ENCODE measurements at regions not wholly inside any gene's neighbourhood (a gene's known extent, or its start where the extent isn't known, plus 50 kb on each side); places are given as distances from the start of the nearest gene placed in this dataset.

- CTCF ChIA-PET, result interaction anchor here (1.1 kb wide), 1 partner anchor 44 kb away, joined by 4 read pairs; no protein-coding TSS in a partner anchor
These were observed 147.8 kb upstream of the PAQR3 start for GRCh38 chr4:79087071-79087470.

GRCh38 chr4:79083406-79084010, 144.3 kb upstream of the PAQR3 start:
- Histone ChIP-seq H3K4me3 (ENCODE audit: low read depth, low read length) (no peak overlapping the region), H3K9me3 (ENCODE audit: control insufficient read depth, insufficient read depth, low read length) (no peaks in the 10 kb centered on the region), H3K27ac (ENCODE audit: low read depth, low read length) (no peak overlapping the region), H3K27me3 (ENCODE audit: control insufficient read depth, insufficient read depth, low read length) (no peaks in the 10 kb centered on the region)
- POLR2A ChIA-PET, result no interaction called here
- TF ChIP-seq CTCF (IDR thresholded peaks at IDR 0.05; ENCODE audit: low read depth, low read length), result no peak
- CTCF ChIA-PET, result no interaction called here
- DNase-seq (ENCODE audit: low read depth, low spot score), result no peak

More at GRCh38 chr4:79087071-79087470, 147.8 kb upstream of the PAQR3 start:
- DNase-seq (ENCODE audit: low read depth, low spot score), result no peak
- no peak overlapping the region for H3K27ac ChIP-seq (ENCODE audit: low read depth, low read length)
- TF ChIP-seq CTCF (IDR thresholded peaks at IDR 0.05; ENCODE audit: low read depth, low read length), result no peak
- POLR2A ChIA-PET, result no interaction called here
- H3K4me3 ChIP-seq (ENCODE audit: low read depth, low read length), result no peak overlapping the region
- no peaks in the 10 kb centered on the region for H3K27me3 ChIP-seq (ENCODE audit: control insufficient read depth, insufficient read depth, low read length)
- no peaks in the 10 kb centered on the region for H3K9me3 ChIP-seq (ENCODE audit: control insufficient read depth, insufficient read depth, low read length)

GRCh38 chr4:79082997-79083396, 143.8 kb upstream of the PAQR3 start:
- ChIA-PET CTCF (no interaction called here), POLR2A (no interaction called here)

GRCh38 chr4:79081973-79082372, 142.7 kb upstream of the PAQR3 start:
- Histone ChIP-seq H3K4me3 (ENCODE audit: low read depth, low read length) (no peak overlapping the region), H3K27ac (ENCODE audit: low read depth, low read length) (no peak overlapping the region), H3K27me3 (ENCODE audit: control insufficient read depth, insufficient read depth, low read length) (no peaks in the 10 kb centered on the region), H3K9me3 (ENCODE audit: control insufficient read depth, insufficient read depth, low read length) (no peaks in the 10 kb centered on the region)
- CTCF ChIA-PET, result no interaction called here
- TF ChIP-seq CTCF (IDR thresholded peaks at IDR 0.05; ENCODE audit: low read depth, low read length), result no peak
- no peak for DNase-seq (ENCODE audit: low read depth, low spot score)
- POLR2A ChIA-PET, result no interaction called here

More at GRCh38 chr4:79082997-79083396, 143.8 kb upstream of the PAQR3 start:
- Histone ChIP-seq H3K9me3 (ENCODE audit: control insufficient read depth, insufficient read depth, low read length) (no peaks in the 10 kb centered on the region), H3K4me3 (ENCODE audit: low read depth, low read length) (no peak overlapping the region), H3K27ac (ENCODE audit: low read depth, low read length) (no peak overlapping the region), H3K27me3 (ENCODE audit: control insufficient read depth, insufficient read depth, low read length) (no peaks in the 10 kb centered on the region)
- no peak for DNase-seq (ENCODE audit: low read depth, low spot score)
- TF ChIP-seq CTCF (IDR thresholded peaks at IDR 0.05; ENCODE audit: low read depth, low read length), result no peak

GRCh38 chr4:79078339-79078738, 139.1 kb upstream of the PAQR3 start:
- Histone ChIP-seq H3K4me3 (ENCODE audit: low read depth, low read length) (no peak overlapping the region), H3K27me3 (ENCODE audit: control insufficient read depth, insufficient read depth, low read length) (no peaks in the 10 kb centered on the region), H3K9me3 (ENCODE audit: control insufficient read depth, insufficient read depth, low read length) (no peaks in the 10 kb centered on the region), H3K27ac (ENCODE audit: low read depth, low read length) (no peak overlapping the region)
- ChIA-PET POLR2A (no interaction called here), CTCF (no interaction called here)
- no peak for DNase-seq (ENCODE audit: low read depth, low spot score)
- TF ChIP-seq CTCF (IDR thresholded peaks at IDR 0.05; ENCODE audit: low read depth, low read length), result no peak

Measured in AG04450 (cell line).